HCT116 (cell line): ENCODE measurements at regions not wholly inside any gene's neighbourhood (a gene's known extent, or its start where the extent isn't known, plus 50 kb on each side); places are given as distances from the start of the nearest gene placed in this dataset.

Experiments
- ATF3 ChIP-seq: IDR thresholded peaks from 2 replicates; pipeline ENCODE4 v1.6.1; 2012
- CBX3 ChIP-seq: IDR thresholded peaks from 2 replicates; pipeline ENCODE4 v1.6.1; 2012; ENCODE audit warnings: low read depth
- CEBPB ChIP-seq: IDR thresholded peaks from 2 replicates; pipeline ENCODE4 v1.6.1; 2012; ENCODE audit warnings: low read depth
- CTCF ChIP-seq, 3 experiments: fragments of 200-600 bp in 1 of 3; sonication (generic) in 1 of 3; IDR thresholded peaks in 2 of 3; conservative IDR thresholded peaks in 1 of 3; 2 replicates each; pipeline ENCODE4 v1.5.1; 2012 to 2017; ENCODE audit warnings: low read depth in 2 of 3, low read length in 2 of 3, antibody characterized with exemption in 1 of 3, borderline replicate concordance in 1 of 3, control low read depth in 1 of 3, mild to moderate bottlenecking in 1 of 3, mixed read lengths in 1 of 3, mixed run types in 1 of 3, moderate library complexity in 1 of 3; ENCODE audit not compliant: insufficient read depth in 1 of 3
- EZH2phosphoT487 ChIP-seq: fragments of 200-600 bp; IDR thresholded peaks from 2 replicates; pipeline ENCODE4 v1.6.1; 2018; ENCODE audit warnings: antibody characterized with exemption, borderline replicate concordance
- POLR2A ChIP-seq: IDR thresholded peaks from 2 replicates; pipeline ENCODE4 v1.7.0; 2011; ENCODE audit warnings: borderline replicate concordance; ENCODE audit not compliant: insufficient read depth, insufficient read length; ENCODE audit errors: extremely low read depth
- POLR2AphosphoS5 ChIP-seq: IDR thresholded peaks from 2 replicates; pipeline ENCODE4 v1.6.1; 2011; ENCODE audit warnings: mild to moderate bottlenecking, low read depth, low read length, moderate library complexity
- REST ChIP-seq: IDR thresholded peaks from 2 replicates; pipeline ENCODE4 v1.6.1; 2012; ENCODE audit warnings: low read depth
- ZBTB33 ChIP-seq: IDR thresholded peaks from 2 replicates; pipeline ENCODE4 v1.6.1; 2011; ENCODE audit warnings: mild to moderate bottlenecking, low read length, moderate library complexity; ENCODE audit not compliant: insufficient replicate concordance; ENCODE audit errors: extremely low read depth

- TF ChIP-seq POLR2A (no peak), POLR2AphosphoS5 (no peak), CTCF (IDR thresholded peaks at IDR 0.05 in 2 of 3, conservative IDR thresholded peaks at IDR 0.05 in 1 of 3; ENCODE audit: borderline replicate concordance in 1 of 3, insufficient read depth in 1 of 3, low read depth in 2 of 3, low read length in 2 of 3) (no peak), ATF3 (no peak), CEBPB (no peak), REST (no peak), EZH2phosphoT487 (no peak), ZBTB33 (no peak), CBX3 (no peak)
These were observed 79.2 kb downstream of the PLK2 start for GRCh38 chr5:58380655-58381054.
